ENCODE measurements at regions not wholly inside any gene's neighbourhood (a gene's known extent, or its start where the extent isn't known, plus 50 kb on each side); places are given as distances from the start of the nearest gene placed in this dataset.
A peak's percentile ranks its signal among the peaks of the same experiment; 100 is the strongest.

DNA sequence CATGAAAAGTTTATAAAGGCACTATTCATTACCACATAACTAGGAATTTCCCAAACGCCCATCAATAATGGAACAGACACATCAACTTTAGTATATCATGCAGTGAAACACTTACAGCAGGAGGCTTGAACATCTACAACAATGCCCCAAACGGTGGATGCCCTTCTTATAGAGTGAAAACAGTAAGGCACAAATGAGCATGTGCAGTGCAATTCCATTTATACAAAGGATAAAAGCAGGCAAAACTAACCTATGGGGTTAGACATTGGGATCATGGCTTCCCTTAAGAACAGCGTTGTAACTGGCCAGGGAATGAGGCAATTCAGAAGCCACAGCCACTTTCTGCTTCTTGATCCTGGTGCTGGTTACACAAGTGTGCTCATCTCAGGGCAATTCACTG is 1363.0 kb downstream of the TBC1D22A start:
- no peaks in the 10 kb centered on the region for H3K36me3 ChIP-seq (replicated peaks; ENCODE audit: insufficient read depth, low read length)
- no peak overlapping the region for H2AFZ ChIP-seq (ENCODE audit: low read length)
- TF ChIP-seq EZH2 (optimal IDR thresholded peaks at IDR 0.05; ENCODE audit: low read depth, low read length) = no peak
- no peak for TF ChIP-seq EZH2phosphoT487 (IDR thresholded peaks at IDR 0.05; ENCODE audit: low read length)
- TF ChIP-seq CTCF (IDR thresholded peaks at IDR 0.05; ENCODE audit: low read length) = no peak
- no peaks in the 10 kb centered on the region for H3F3A ChIP-seq (ENCODE audit: insufficient read depth, low read length)
- H3K4me1 ChIP-seq (ENCODE audit: low read length) = no peaks in the 10 kb centered on the region
- H3K4me2 ChIP-seq (ENCODE audit: low read depth, low read length) = no peak overlapping the region
- H3K9ac ChIP-seq (ENCODE audit: low read length) = no peak overlapping the region
- no peaks in the 10 kb centered on the region for H3K9me3 ChIP-seq (replicated peaks; ENCODE audit: insufficient read depth, low read length)
- H3K9me2 ChIP-seq (replicated peaks; ENCODE audit: insufficient read depth, low read length) = no peaks in the 10 kb centered on the region
- DNase-seq = no peak
- no peaks in the 10 kb centered on the region for H4K20me1 ChIP-seq (ENCODE audit: insufficient read depth, low read length)
- H3K27ac ChIP-seq (ENCODE audit: low read length) = no peak overlapping the region
- H3K4me3 ChIP-seq (ENCODE audit: low read length) = no peak overlapping the region
- no peaks in the 10 kb centered on the region for H3K27me3 ChIP-seq (replicated peaks; ENCODE audit: insufficient read depth, low read length)
- no peaks in the 10 kb centered on the region for H3K79me2 ChIP-seq (ENCODE audit: low read length)

DNA sequence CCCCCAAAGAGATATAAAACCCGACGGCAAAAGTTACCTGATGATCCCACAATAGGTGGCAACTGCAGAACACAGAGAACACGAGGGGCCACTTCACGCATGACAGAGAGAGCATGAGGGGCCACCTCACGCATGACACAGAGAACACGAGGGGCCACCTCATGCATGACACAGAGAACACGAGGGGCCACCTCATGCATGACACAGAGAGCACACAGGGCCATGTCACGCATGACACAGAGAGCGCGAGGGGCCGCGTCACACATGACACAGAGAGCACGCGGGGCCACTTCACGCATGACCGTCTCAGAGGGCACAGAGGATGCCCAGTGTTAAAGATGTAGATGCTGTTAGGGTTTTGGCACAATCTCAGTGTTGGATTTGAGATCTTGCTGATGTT is 1359.5 kb downstream of the TBC1D22A start:
- no peaks in the 10 kb centered on the region for H3K27me3 ChIP-seq (replicated peaks; ENCODE audit: insufficient read depth, low read length)
- TF ChIP-seq CTCF (IDR thresholded peaks at IDR 0.05; ENCODE audit: low read length) (no peak), EZH2phosphoT487 (IDR thresholded peaks at IDR 0.05; ENCODE audit: low read length) (no peak), EZH2 (optimal IDR thresholded peaks at IDR 0.05; ENCODE audit: low read depth, low read length) (no peak)
- no peaks in the 10 kb centered on the region for H4K20me1 ChIP-seq (ENCODE audit: insufficient read depth, low read length)
- no peaks in the 10 kb centered on the region for H3F3A ChIP-seq (ENCODE audit: insufficient read depth, low read length)
- H3K4me3 ChIP-seq (ENCODE audit: low read length) = no peak overlapping the region
- H3K4me1 ChIP-seq (ENCODE audit: low read length) = peaks cover 15% of the 10 kb centered on the region
- no peak overlapping the region for H3K9ac ChIP-seq (ENCODE audit: low read length)
- H3K27ac ChIP-seq (ENCODE audit: low read length) = no peak overlapping the region
- H2AFZ ChIP-seq (ENCODE audit: low read length) = no peak overlapping the region
- no peaks in the 10 kb centered on the region for H3K9me3 ChIP-seq (replicated peaks; ENCODE audit: insufficient read depth, low read length)
- no peaks in the 10 kb centered on the region for H3K9me2 ChIP-seq (replicated peaks; ENCODE audit: insufficient read depth, low read length)
- H3K4me2 ChIP-seq (ENCODE audit: low read depth, low read length) = no peak overlapping the region
- H3K79me2 ChIP-seq (ENCODE audit: low read length) = no peaks in the 10 kb centered on the region
- DNase-seq = no peak
- no peaks in the 10 kb centered on the region for H3K36me3 ChIP-seq (replicated peaks; ENCODE audit: insufficient read depth, low read length)

GRCh38 chr22:48118654-48119053 is 1356.2 kb downstream of the TBC1D22A start:
- peak overlapping the region; percentile 77 for H2AFZ ChIP-seq (ENCODE audit: low read length)
- DNase-seq = no peak
- TF ChIP-seq CTCF (IDR thresholded peaks at IDR 0.05; ENCODE audit: low read length) = no peak
- TF ChIP-seq EZH2phosphoT487 (IDR thresholded peaks at IDR 0.05; ENCODE audit: low read length) = no peak
- no peak for TF ChIP-seq EZH2 (optimal IDR thresholded peaks at IDR 0.05; ENCODE audit: low read depth, low read length)
- no peak overlapping the region for H3K9ac ChIP-seq (ENCODE audit: low read length)
- no peaks in the 10 kb centered on the region for H3K36me3 ChIP-seq (replicated peaks; ENCODE audit: insufficient read depth, low read length)
- H3K79me2 ChIP-seq (ENCODE audit: low read length) = no peaks in the 10 kb centered on the region
- 0 out of 2 replicates have a peak overlapping the region, but pooled peaks have one; percentile 10 for H3K4me2 ChIP-seq (ENCODE audit: low read depth, low read length)
- no peak overlapping the region for H3K27ac ChIP-seq (ENCODE audit: low read length)
- peaks cover 15% of the 10 kb centered on the region for H3K4me1 ChIP-seq (ENCODE audit: low read length)
- no peaks in the 10 kb centered on the region for H3K9me3 ChIP-seq (replicated peaks; ENCODE audit: insufficient read depth, low read length)
- no peaks in the 10 kb centered on the region for H3K27me3 ChIP-seq (replicated peaks; ENCODE audit: insufficient read depth, low read length)
- no peak overlapping the region for H3K4me3 ChIP-seq (ENCODE audit: low read length)
- H3K9me2 ChIP-seq (replicated peaks; ENCODE audit: insufficient read depth, low read length) = no peaks in the 10 kb centered on the region
- H3F3A ChIP-seq (ENCODE audit: insufficient read depth, low read length) = no peaks in the 10 kb centered on the region
- H4K20me1 ChIP-seq (ENCODE audit: insufficient read depth, low read length) = no peaks in the 10 kb centered on the region

Data from MM.1S (cell line).